Activated T-helper 1 cell treated with anti-CD3 and anti-CD28 coated beads, Interleukin-12 subunit alpha, Interleukin-12 subunit beta, Interleukin-2, Interleukin-4 antibody, amounts not matched to agents 30 ng/mL and 10 ng/mL and 1 ng/mL, durations not matched to agents 14 hours and 24 hours and 36 hours (primary cell): ENCODE measurements at regions not wholly inside any gene's neighbourhood (a gene's known extent, or its start where the extent isn't known, plus 50 kb on each side); places are given as distances from the start of the nearest gene placed in this dataset.

Experiments used
- DNase-seq: peaks from one replicate; pipeline ENCODE4 v3.0.0; 2021; ENCODE audit warnings: low spot score
- H3K27ac Mint-ChIP-seq: one replicate; pipeline ENCODE4 v1.8.0; 2021; ENCODE audit warnings: mild to moderate bottlenecking, mixed read lengths
- H3K27me3 Mint-ChIP-seq: one replicate; pipeline ENCODE4 v1.8.0; 2022; ENCODE audit warnings: mild to moderate bottlenecking, moderate library complexity, mixed read lengths; ENCODE audit not compliant: insufficient read depth
- H3K36me3 Mint-ChIP-seq: one replicate; pipeline ENCODE4 v1.8.0; 2021; ENCODE audit warnings: low read depth, mixed read lengths
- H3K4me1 Mint-ChIP-seq: one replicate; pipeline ENCODE4 v1.8.0; 2021; ENCODE audit warnings: low read depth, mixed read lengths
- H3K4me3 Mint-ChIP-seq: one replicate; pipeline ENCODE4 v1.8.0; 2021; ENCODE audit warnings: mild to moderate bottlenecking, moderate library complexity, mixed read lengths
- H3K9me3 Mint-ChIP-seq: one replicate; pipeline ENCODE4 v1.8.0; 2021; ENCODE audit warnings: mixed read lengths
- intact Hi-C: fragments of 100-400 bp; cut with micrococcal nuclease; formaldehyde crosslinking; loops from one replicate; pipeline ENCODE4 v1.15.1; 2024

- DNase-seq: no peak
- intact Hi-C loops: no loop called here
- Mint-ChIP-seq H3K4me1 (no peaks in the 10 kb centered on the region), H3K9me3 (peaks cover 3% of the 10 kb centered on the region), H3K4me3 (no peak overlapping the region), H3K27me3 (peaks cover 12% of the 10 kb centered on the region), H3K36me3 (no peaks in the 10 kb centered on the region), H3K27ac (no peak overlapping the region)
These were observed 624.4 kb downstream of the NYAP2 start for GRCh38 chr2:226023946-226024345.

DNA sequence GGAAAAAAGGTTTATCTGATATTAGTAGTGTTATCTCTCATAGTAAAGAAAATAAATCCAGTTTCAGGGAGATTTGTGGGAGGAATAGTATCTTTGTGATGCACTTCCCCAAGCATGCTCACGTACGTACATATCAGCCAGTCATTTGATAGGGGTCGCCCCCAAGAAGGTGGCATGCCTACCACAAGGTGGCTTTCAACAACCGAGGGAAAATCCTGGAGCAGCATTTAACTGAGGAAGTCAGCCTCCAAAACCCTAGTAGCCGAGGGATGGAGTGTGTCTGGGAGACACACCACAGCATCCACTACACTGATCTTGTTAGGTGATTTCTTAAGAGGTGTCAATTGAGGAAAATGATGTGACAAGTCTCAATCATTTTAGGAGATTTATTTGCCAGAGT, 623.9 kb downstream of the NYAP2 start:
- intact Hi-C loops: no loop called here
- Mint-ChIP-seq H3K36me3 (no peaks in the 10 kb centered on the region), H3K9me3 (peaks cover 4% of the 10 kb centered on the region), H3K4me3 (no peak overlapping the region), H3K27me3 (peaks cover 10% of the 10 kb centered on the region), H3K4me1 (no peaks in the 10 kb centered on the region), H3K27ac (no peak overlapping the region)
- DNase-seq: no peak

GRCh38 chr2:226020956-226021355, 621.4 kb downstream of the NYAP2 start:
- Mint-ChIP-seq H3K27me3 (no peaks in the 10 kb centered on the region), H3K4me1 (no peaks in the 10 kb centered on the region), H3K4me3 (no peak overlapping the region), H3K27ac (no peak overlapping the region), H3K36me3 (no peaks in the 10 kb centered on the region), H3K9me3 (peaks cover 4% of the 10 kb centered on the region)
- DNase-seq: no peak
- intact Hi-C loops: no loop called here

DNA sequence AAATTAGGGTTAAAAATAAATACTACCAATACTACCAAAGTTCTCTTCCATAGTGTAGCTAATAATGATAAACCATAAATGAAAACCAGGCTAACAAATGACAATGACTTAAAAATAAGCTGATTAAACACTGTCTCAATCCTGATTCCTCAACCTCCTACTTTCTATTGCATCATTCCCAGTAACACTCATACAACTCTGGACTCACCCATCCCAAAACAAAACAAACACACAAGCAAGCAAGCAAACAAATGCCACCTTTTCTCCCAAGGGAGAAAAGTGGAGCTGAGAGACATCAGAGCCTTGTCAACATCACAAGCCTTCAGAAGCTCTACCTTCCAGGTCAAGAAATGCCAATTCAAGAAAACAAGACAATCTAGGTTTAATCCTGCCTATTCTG, 620.7 kb downstream of the NYAP2 start:
- Mint-ChIP-seq H3K27me3 (no peaks in the 10 kb centered on the region), H3K9me3 (peaks cover 4% of the 10 kb centered on the region), H3K36me3 (no peaks in the 10 kb centered on the region), H3K4me1 (no peaks in the 10 kb centered on the region), H3K4me3 (no peak overlapping the region), H3K27ac (no peak overlapping the region)
- no peak for DNase-seq
- intact Hi-C loops: no loop called here

DNA sequence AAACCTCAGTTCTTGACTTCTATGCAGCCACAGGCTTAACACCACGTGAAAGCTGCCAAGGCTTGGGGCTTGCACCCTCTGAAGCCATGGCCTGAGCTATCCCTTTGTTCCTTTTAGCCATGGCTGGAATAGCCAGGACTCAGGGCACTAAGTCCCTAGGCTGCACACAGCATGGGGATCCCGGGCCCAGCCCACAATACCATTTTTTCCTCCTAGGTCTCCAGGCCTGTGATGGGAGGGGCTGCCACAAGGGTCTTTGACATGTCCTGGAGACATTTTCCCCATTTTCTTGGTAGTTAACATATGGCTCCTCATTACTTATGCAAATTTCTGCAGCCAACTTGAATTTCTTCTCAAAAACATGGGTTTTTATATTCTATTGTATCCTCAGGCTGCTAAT, 619.1 kb downstream of the NYAP2 start:
- Mint-ChIP-seq H3K9me3 (peaks cover 4% of the 10 kb centered on the region), H3K4me1 (no peaks in the 10 kb centered on the region), H3K27me3 (no peaks in the 10 kb centered on the region), H3K4me3 (no peak overlapping the region), H3K36me3 (no peaks in the 10 kb centered on the region), H3K27ac (no peak overlapping the region)
- intact Hi-C loops: no loop called here
- DNase-seq: no peak

- intact Hi-C loops: no loop called here
- Mint-ChIP-seq H3K36me3 (no peaks in the 10 kb centered on the region), H3K4me3 (no peak overlapping the region), H3K27ac (no peak overlapping the region), H3K9me3 (peaks cover 4% of the 10 kb centered on the region), H3K4me1 (no peaks in the 10 kb centered on the region), H3K27me3 (no peaks in the 10 kb centered on the region)
- no peak for DNase-seq
These were observed 618.0 kb downstream of the NYAP2 start for GRCh38 chr2:226017537-226017936.

DNA sequence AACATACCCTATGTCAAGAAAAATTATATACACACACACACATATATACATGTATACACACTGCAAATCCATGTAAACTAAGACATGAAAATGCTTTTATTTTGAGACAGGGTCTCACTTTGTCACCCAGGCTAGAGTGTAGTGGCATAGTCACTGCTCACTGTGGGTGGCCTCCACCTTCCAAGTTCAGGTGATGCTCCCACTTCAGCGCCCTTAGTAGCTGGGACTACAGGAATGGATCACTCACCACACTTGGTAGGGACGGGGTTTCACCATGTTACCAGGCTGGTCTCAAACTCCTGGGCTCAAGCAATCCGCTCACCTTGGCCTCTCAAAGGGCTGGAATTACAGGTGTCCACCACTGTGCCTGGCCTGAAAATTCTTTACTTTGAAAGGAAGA, 617.6 kb downstream of the NYAP2 start:
- DNase-seq: no peak
- H3K27ac Mint-ChIP-seq: no peak overlapping the region
- H3K4me1 Mint-ChIP-seq: no peaks in the 10 kb centered on the region
- H3K36me3 Mint-ChIP-seq: no peaks in the 10 kb centered on the region
- H3K4me3 Mint-ChIP-seq: no peak overlapping the region
- H3K27me3 Mint-ChIP-seq: no peaks in the 10 kb centered on the region
- intact Hi-C loops: no loop called here
- H3K9me3 Mint-ChIP-seq: peaks cover 4% of the 10 kb centered on the region

GRCh38 chr2:226011716-226012450, 612.4 kb downstream of the NYAP2 start:
- DNase-seq: no peak
- H3K27me3 Mint-ChIP-seq: no peaks in the 10 kb centered on the region
- H3K27ac Mint-ChIP-seq: no peak overlapping the region
- no peaks in the 10 kb centered on the region for H3K9me3 Mint-ChIP-seq
- H3K4me1 Mint-ChIP-seq: no peaks in the 10 kb centered on the region
- H3K4me3 Mint-ChIP-seq: no peak overlapping the region
- H3K36me3 Mint-ChIP-seq: no peaks in the 10 kb centered on the region
- intact Hi-C loops: no loop called here

DNA sequence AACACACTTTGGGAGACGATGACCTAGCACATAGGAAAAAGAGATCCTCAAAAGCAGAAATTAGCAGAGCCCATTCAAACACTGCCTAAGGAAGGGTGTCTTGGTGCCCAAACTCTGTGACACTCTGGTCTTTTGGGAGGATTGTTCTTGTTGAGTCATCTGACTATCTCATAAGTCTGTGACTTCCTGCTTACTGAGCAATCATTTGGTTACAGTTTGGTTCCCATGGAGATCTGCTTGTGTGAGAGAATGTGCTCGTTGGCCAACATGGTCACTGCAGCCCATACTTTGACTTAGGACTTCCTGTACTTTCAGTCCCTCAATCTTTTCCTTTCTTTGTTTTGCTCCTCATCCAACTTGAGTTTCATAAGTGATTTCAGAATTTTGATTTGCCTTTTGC, 602.9 kb downstream of the NYAP2 start:
- H3K27ac Mint-ChIP-seq: no peak overlapping the region
- DNase-seq: no peak
- intact Hi-C loops: no loop called here
- H3K4me3 Mint-ChIP-seq: no peak overlapping the region
- no peaks in the 10 kb centered on the region for H3K27me3 Mint-ChIP-seq
- H3K36me3 Mint-ChIP-seq: no peaks in the 10 kb centered on the region
- no peaks in the 10 kb centered on the region for H3K4me1 Mint-ChIP-seq
- H3K9me3 Mint-ChIP-seq: no peaks in the 10 kb centered on the region

DNA sequence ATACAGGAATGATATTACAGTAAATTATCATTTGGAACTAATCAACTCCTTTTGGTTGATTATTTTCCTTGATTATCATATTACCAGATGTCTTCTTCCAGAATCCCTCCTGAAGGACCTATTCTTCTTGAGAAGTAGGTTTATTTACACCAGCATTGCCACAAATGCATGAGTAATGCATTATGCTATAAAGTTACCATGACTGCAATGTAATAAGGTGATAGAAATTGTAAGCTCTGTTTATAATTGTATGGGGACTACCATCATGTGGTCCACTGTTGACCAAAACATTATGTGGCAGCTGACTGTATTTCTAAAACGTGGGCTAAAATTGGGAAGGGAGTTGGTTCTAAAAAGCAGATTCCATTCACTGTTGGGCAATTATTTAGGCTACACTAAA, 602.2 kb downstream of the NYAP2 start:
- no peaks in the 10 kb centered on the region for H3K4me1 Mint-ChIP-seq

DNA sequence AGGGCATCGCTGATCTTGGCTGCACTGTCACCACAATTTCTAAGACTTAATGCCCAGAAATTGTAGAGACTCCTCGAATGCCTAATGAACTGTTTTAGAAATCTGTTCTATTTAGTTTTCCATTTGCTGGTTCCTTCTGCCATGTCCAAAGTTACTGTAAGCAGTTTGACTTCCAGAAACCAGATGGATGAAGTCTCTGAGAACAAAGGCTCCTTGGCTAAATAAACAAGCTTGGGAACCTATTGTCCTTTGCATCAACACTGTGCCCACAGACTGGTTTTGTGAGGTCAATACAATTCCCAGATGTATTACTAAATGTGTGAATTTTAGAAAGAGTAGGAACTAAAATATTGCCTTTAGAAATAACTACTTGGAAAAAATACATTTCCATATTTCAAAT, 600.2 kb downstream of the NYAP2 start:
- Mint-ChIP-seq H3K9me3 (no peaks in the 10 kb centered on the region), H3K27ac (no peak overlapping the region), H3K27me3 (no peaks in the 10 kb centered on the region), H3K36me3 (no peaks in the 10 kb centered on the region), H3K4me1 (no peaks in the 10 kb centered on the region), H3K4me3 (no peak overlapping the region)
- intact Hi-C loops: no loop called here
- no peak for DNase-seq

More for the DNA sequence above, 602.2 kb downstream of the NYAP2 start:
- DNase-seq: no peak
- Mint-ChIP-seq H3K27me3 (no peaks in the 10 kb centered on the region), H3K9me3 (no peaks in the 10 kb centered on the region), H3K27ac (no peak overlapping the region), H3K4me3 (no peak overlapping the region), H3K36me3 (no peaks in the 10 kb centered on the region)
- intact Hi-C loops: no loop called here

DNA sequence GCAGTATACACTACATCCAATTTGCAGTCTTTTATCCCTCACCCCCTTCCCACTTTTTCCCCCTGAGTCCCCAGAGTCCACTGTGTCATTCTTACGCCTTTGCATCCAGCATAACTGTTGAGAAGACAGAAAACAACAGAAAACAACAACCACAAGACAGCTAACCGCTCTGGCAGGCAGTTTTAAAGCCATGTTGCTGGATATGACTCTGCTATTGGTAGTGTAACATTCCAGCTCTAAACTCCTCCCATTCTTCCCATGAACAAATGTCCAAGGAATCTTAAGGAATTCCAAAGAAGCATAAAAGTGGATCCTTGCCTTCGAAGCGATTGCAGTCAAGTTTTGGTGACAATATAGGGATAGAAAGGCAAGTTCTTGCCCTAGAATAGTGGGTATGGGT, 599.1 kb downstream of the NYAP2 start:
- H3K9me3 Mint-ChIP-seq: no peaks in the 10 kb centered on the region
- intact Hi-C loops: no loop called here
- H3K4me3 Mint-ChIP-seq: no peak overlapping the region
- H3K27me3 Mint-ChIP-seq: no peaks in the 10 kb centered on the region
- H3K27ac Mint-ChIP-seq: no peak overlapping the region
- no peak for DNase-seq
- no peaks in the 10 kb centered on the region for H3K36me3 Mint-ChIP-seq
- no peaks in the 10 kb centered on the region for H3K4me1 Mint-ChIP-seq

GRCh38 chr2:225998116-225998515, 598.6 kb downstream of the NYAP2 start:
- Mint-ChIP-seq H3K9me3 (no peaks in the 10 kb centered on the region), H3K4me1 (no peaks in the 10 kb centered on the region), H3K27me3 (no peaks in the 10 kb centered on the region), H3K36me3 (no peaks in the 10 kb centered on the region), H3K27ac (no peak overlapping the region), H3K4me3 (no peak overlapping the region)
- DNase-seq: no peak
- intact Hi-C loops: no loop called here

DNA sequence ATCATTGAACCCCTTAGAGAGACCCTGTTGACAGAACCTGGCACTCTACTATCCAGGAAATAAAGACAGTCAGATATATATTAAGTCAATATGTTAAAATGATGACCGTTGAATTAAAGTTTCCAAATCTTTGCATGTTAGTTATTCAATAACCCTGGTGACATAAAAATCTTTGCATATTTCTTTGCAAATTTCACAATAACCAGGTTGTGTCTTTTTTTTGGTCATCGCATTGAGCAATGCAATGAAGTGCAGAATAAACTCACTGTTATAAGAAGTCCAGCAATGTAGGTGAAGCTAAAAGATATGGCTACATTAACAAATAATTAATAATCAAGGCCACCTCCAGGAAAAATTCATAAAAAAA, 596.9 kb downstream of the NYAP2 start:
- Mint-ChIP-seq H3K27ac (no peak overlapping the region), H3K9me3 (no peaks in the 10 kb centered on the region), H3K27me3 (no peaks in the 10 kb centered on the region), H3K4me3 (no peak overlapping the region), H3K36me3 (no peaks in the 10 kb centered on the region), H3K4me1 (no peaks in the 10 kb centered on the region)
- no peak for DNase-seq
- intact Hi-C loops: no loop called here
